Spleen (tissue), 11 donors: ENCODE measurements at regions not wholly inside any gene's neighbourhood (a gene's known extent, or its start where the extent isn't known, plus 50 kb on each side); places are given as distances from the start of the nearest gene placed in this dataset.
A peak's percentile ranks its signal among the peaks of the same experiment; 100 is the strongest.

Experiments used
- DNase-seq: peaks from one replicate; pipeline ENCODE4 v3.0.0-alpha.2; 2020
- H3K27ac ChIP-seq, 8 donors: fragments of 200-600 bp; sonication (generic) in 7 of 8; 1 replicate in 4 of 8; 2 replicates in 4 of 8; pipeline versions ENCODE4 v1.5.0 to v1.8.0; 2016 to 2021; ENCODE audit warnings: inconsistent platforms in 4 of 8, mild to moderate bottlenecking in 4 of 8, moderate library complexity in 1 of 8
- H3K27me3 ChIP-seq, 7 donors: fragments of 200-600 bp; sonication (generic) in 6 of 7; replicated peaks in 1 of 7; 1 replicate in 4 of 7; 2 replicates in 3 of 7; pipeline versions ENCODE4 v1.5.0 to v1.8.0; 2016 to 2021; ENCODE audit warnings: inconsistent platforms in 3 of 7, mild to moderate bottlenecking in 1 of 7
- H3K36me3 ChIP-seq, 6 donors: fragments of 200-600 bp; sonication (generic) in 5 of 6; 1 replicate in 4 of 6; 2 replicates in 2 of 6; pipeline versions ENCODE4 v1.5.0 to v1.8.0; 2016 to 2021; ENCODE audit warnings: inconsistent platforms in 2 of 6
- H3K4me1 ChIP-seq, 6 donors: fragments of 200-600 bp; sonication (generic) in 5 of 6; 1 replicate in 3 of 6; 2 replicates in 3 of 6; pipeline versions ENCODE4 v1.5.0 to v1.8.0; 2016 to 2021; ENCODE audit warnings: inconsistent platforms in 3 of 6
- H3K4me3 ChIP-seq, 8 donors: fragments of 200-600 bp; sonication (generic) in 7 of 8; 1 replicate in 4 of 8; 2 replicates in 4 of 8; pipeline versions ENCODE4 v1.5.0 to v1.8.0; 2016 to 2021; ENCODE audit warnings: inconsistent platforms in 4 of 8, mild to moderate bottlenecking in 4 of 8, moderate library complexity in 2 of 8
- H3K9me3 ChIP-seq, 8 donors: fragments of 200-600 bp; sonication (generic) in 7 of 8; 1 replicate in 4 of 8; 2 replicates in 4 of 8; pipeline versions ENCODE4 v1.5.0 to v1.8.0; 2016 to 2021; ENCODE audit warnings: inconsistent platforms in 4 of 8
- POLR2A ChIP-seq, 3 donors: fragments of 450-650 bp; IDR thresholded peaks; one replicate each; pipeline ENCODE4 v1.5.1; 2017; ENCODE audit warnings: antibody characterized with exemption in 3 of 3, mild to moderate bottlenecking in 1 of 3
- POLR2AphosphoS5 ChIP-seq, 3 donors: sonication (generic); formaldehyde crosslinking; IDR thresholded peaks; one replicate each; pipeline ENCODE4 v1.5.1; 2017; ENCODE audit warnings: antibody characterized with exemption in 3 of 3
- WGBS, 5 donors: extraction: QIAGEN DNeasy Blood & Tissue Kit in 3 of 5; methylation state at CpG; one replicate each; pipeline versions ENCODE4 v1.1.5 to v1.1.7; 2013 to 2018; 5-methylcytosine and 5-hydroxymethylcytosine counted together
- intact Hi-C: fragments of 100-400 bp; cut with DNase I; formaldehyde crosslinking; loops from one replicate; pipeline ENCODE4 v1.15.0; 2023; ENCODE audit warnings: low total_unique reads
- TF ChIP-seq, protein P1 (sequence below), 11 experiments: fragments of 200-600 bp in 7 of 11; fragments of 450-650 bp in 4 of 11; sonication (generic) in 4 of 11; IDR thresholded peaks in 8 of 11; conservative IDR thresholded peaks in 3 of 11; 1 replicate in 7 of 11; 2 replicates in 4 of 11; pipeline versions ENCODE4 v1.4.0 to v1.8.0; 2016 to 2021; ENCODE audit warnings: antibody characterized with exemption in 11 of 11, inconsistent platforms in 4 of 11, mild to moderate bottlenecking in 1 of 11
- donor health status: healthy with polysubstance abuse.
- donor health status: DM: no; HTN: no; CAD: no; lungs with moderate emphysema.
- donor health status: DM: no; HTN: no; CAD: no.
- donor health status: Bipolar disorder and iron deficiency.
- donor health status: healthy.
- donor health status: DM: no; HTN: no; CAD: no.
- donor health status: DM: yes; HTN: yes; CAD: no.

DNA sequence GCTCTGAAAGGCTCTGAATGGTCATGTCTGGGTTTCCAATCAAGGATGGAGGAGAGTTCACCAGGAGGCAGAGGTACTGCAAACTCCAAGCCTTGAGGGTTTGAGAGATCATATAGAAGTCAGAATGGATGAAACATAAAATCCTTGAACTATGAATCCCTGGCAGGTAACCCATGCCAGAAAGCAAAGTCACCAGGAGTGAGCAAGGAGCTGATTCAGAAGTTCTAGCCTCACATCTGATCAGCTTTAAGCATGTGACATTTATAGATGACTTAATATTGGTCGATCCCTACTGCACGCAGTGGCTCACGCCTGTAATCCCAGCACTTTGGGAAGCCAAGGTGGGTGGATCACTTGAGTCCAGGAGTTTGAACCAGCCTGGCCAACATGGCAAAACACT, 126.1 kb upstream of the MED13L start:
- peaks cover 0 to 28% (median 17%) of the 10 kb centered on the region in 8 donors for H3K9me3 ChIP-seq
- no peak for DNase-seq
- TF ChIP-seq POLR2AphosphoS5 (IDR thresholded peaks at IDR 0.05), result no peak
- TF ChIP-seq, protein P1, sequence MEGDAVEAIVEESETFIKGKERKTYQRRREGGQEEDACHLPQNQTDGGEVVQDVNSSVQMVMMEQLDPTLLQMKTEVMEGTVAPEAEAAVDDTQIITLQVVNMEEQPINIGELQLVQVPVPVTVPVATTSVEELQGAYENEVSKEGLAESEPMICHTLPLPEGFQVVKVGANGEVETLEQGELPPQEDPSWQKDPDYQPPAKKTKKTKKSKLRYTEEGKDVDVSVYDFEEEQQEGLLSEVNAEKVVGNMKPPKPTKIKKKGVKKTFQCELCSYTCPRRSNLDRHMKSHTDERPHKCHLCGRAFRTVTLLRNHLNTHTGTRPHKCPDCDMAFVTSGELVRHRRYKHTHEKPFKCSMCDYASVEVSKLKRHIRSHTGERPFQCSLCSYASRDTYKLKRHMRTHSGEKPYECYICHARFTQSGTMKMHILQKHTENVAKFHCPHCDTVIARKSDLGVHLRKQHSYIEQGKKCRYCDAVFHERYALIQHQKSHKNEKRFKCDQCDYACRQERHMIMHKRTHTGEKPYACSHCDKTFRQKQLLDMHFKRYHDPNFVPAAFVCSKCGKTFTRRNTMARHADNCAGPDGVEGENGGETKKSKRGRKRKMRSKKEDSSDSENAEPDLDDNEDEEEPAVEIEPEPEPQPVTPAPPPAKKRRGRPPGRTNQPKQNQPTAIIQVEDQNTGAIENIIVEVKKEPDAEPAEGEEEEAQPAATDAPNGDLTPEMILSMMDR (IDR thresholded peaks at IDR 0.05 in 8 of 11, conservative IDR thresholded peaks at IDR 0.05 in 3 of 11), result no peak
- TF ChIP-seq POLR2A (IDR thresholded peaks at IDR 0.05), result no peak
- intact Hi-C loops, result no loop called here
- WGBS, 5 donors, result 93 to 98% (median 95%) methylated on average over 3 of the region's 3 CpGs
- no peaks in the 10 kb centered on the region for H3K36me3 ChIP-seq
- no peaks in the 10 kb centered on the region for H3K27me3 ChIP-seq
- H3K4me1 ChIP-seq, result peaks cover 0 to 29% (median 8%) of the 10 kb centered on the region in 6 donors
- no peak overlapping the region for H3K27ac ChIP-seq
- no peak overlapping the region for H3K4me3 ChIP-seq

DNA sequence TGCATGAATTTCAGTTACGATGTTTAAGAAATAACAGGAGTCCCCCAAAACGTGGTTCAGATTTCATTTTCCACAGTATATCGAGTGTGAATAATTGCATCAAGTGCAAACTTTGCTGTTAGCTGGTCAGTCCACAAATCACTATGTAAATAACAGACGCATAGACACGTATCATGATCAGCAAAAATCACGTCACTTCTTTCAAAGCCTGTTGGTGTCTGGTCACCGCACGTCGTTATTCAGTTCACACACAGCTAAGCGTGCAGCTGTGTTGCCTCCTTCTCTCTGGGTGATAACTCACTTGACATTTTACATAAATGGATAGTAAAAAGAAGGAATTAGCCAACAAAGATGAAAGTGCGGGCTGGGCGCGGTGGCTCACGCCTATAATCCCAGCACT, 126.8 kb upstream of the MED13L start:
- 94 to 97% (median 95%) methylated on average over 14 of the region's 14 CpGs for WGBS, 5 donors

DNA sequence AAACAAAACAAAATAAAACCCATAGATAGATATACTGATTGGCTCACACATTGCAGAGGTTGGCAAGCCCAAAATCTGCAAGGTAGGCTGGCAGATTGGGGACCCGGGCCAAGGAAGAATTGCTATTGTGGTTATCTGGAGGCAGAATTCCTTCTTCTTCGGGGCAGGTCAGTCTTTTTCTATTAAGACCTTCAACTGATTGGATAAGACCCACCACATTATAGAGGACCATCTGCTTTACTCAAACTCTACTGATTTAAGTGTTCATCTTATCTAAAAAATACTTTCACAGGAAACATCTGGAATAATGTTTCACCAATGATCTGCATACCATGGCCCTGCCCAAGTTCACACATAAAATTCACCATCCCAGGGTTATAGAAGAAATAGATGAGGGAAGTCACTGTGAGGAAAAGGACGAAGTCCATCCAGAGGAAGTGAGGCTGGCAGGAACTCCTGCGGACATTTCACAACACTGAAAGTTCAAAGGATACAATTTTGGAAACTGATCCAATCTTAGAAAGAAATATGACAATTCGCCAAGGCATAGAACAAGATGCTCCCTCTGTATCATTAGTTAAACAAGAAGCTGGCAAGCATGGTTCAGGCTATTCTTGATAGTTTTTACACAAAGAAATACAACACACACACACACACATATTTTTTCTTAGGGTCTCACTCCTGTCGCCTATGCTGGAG, 127.6 kb upstream of the MED13L start:
- intact Hi-C loops, result no loop called here
- TF ChIP-seq POLR2AphosphoS5 (IDR thresholded peaks at IDR 0.05), result no peak
- TF ChIP-seq, protein P1 (IDR thresholded peaks at IDR 0.05 in 8 of 11, conservative IDR thresholded peaks at IDR 0.05 in 3 of 11), result no peak
- no peak for TF ChIP-seq POLR2A (IDR thresholded peaks at IDR 0.05)
- no peaks in the 10 kb centered on the region for H3K36me3 ChIP-seq
- 67 to 83% (median 73%) methylated on average over 6 of the region's 6 CpGs for WGBS, 5 donors
- peak overlapping the region in 1 of 8 donors; percentile 64 for H3K27ac ChIP-seq
- peaks cover 0 to 15% (median 3%) of the 10 kb centered on the region in 8 donors for H3K9me3 ChIP-seq
- no peak overlapping the region for H3K4me3 ChIP-seq
- DNase-seq, result no peak
- peaks cover 0 to 36% (median 10%) of the 10 kb centered on the region in 6 donors for H3K4me1 ChIP-seq
- H3K27me3 ChIP-seq, result no peaks in the 10 kb centered on the region

More for the DNA sequence above, 126.8 kb upstream of the MED13L start:
- Histone ChIP-seq H3K4me1 (peaks cover 0 to 29% (median 8%) of the 10 kb centered on the region in 6 donors), H3K27ac (no peak overlapping the region), H3K27me3 (no peaks in the 10 kb centered on the region), H3K4me3 (no peak overlapping the region), H3K36me3 (no peaks in the 10 kb centered on the region), H3K9me3 (peaks cover 0 to 21% (median 10%) of the 10 kb centered on the region in 8 donors)
- DNase-seq, result peak; percentile 21
- TF ChIP-seq POLR2AphosphoS5 (IDR thresholded peaks at IDR 0.05) (no peak), POLR2A (IDR thresholded peaks at IDR 0.05) (no peak)
- TF ChIP-seq, protein P1 (IDR thresholded peaks at IDR 0.05 in 8 of 11, conservative IDR thresholded peaks at IDR 0.05 in 3 of 11), result no peak
- intact Hi-C loops, result no loop called here

DNA sequence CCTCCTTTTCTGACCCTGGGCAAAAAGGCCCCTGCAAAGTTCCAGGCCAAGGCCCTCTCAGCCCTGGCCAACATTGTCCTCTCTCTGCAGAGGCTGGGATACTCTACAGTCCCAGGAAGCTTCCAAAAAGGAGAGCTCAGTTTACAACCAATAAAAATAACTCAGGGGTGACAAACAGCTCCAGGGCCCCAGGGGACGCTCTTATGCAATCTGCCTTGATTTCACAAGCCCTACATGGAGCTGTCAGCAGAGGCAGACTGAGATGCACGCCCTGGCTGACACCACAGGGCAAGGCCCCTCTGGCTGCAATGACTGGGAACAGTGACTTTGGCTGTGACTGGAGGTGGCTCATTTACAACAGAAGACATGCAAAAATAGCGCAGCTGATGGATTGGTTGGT, 129.0 kb upstream of the MED13L start:
- peak overlapping the region in 3 of 8 donors; percentile 20 to 64 (median 36) for H3K27ac ChIP-seq
- TF ChIP-seq POLR2A (IDR thresholded peaks at IDR 0.05) (no peak), POLR2AphosphoS5 (IDR thresholded peaks at IDR 0.05) (peak in 2 of 3 donors; percentile 68 to 80)
- TF ChIP-seq, protein P1 (IDR thresholded peaks at IDR 0.05 in 8 of 11, conservative IDR thresholded peaks at IDR 0.05 in 3 of 11), result peak in 4 of 11 experiments; percentile 5 to 25 (median 16)
- H3K27me3 ChIP-seq, result no peaks in the 10 kb centered on the region
- peak; percentile 77 for DNase-seq
- WGBS, 5 donors, result 28 to 58% (median 39%) methylated on average over 3 of the region's 3 CpGs
- intact Hi-C loops, result no loop called here
- H3K36me3 ChIP-seq, result no peaks in the 10 kb centered on the region
- H3K9me3 ChIP-seq, result peaks cover 0 to 8% (median 0%) of the 10 kb centered on the region in 8 donors
- peaks cover 0 to 49% (median 14%) of the 10 kb centered on the region in 6 donors for H3K4me1 ChIP-seq
- no peak overlapping the region for H3K4me3 ChIP-seq
